HEK293 (cell line): ENCODE measurements at regions not wholly inside any gene's neighbourhood (a gene's known extent, or its start where the extent isn't known, plus 50 kb on each side); places are given as distances from the start of the nearest gene placed in this dataset.
A peak's percentile ranks its signal among the peaks of the same experiment; 100 is the strongest.
"Not testable (repeated sequence)": the region's sequence is repeated elsewhere in the genome, so short reads cannot be mapped to it uniquely, and the experiment has no call there.

ENCODE experiments used
- CTCF ChIA-PET: fragments of 350-600 bp; formaldehyde crosslinking; extraction: SDS; loops from one replicate; lab custom pipeline; 2021; ENCODE audit warnings: antibody characterized with exemption; lab: Yijun Ruan, JAX
- POLR2A ChIA-PET: fragments of 300-600 bp; formaldehyde crosslinking; extraction: SDS; loops from one replicate; lab custom pipeline; 2020; ENCODE audit warnings: antibody characterized with exemption, inconsistent platforms; lab: Yijun Ruan, JAX
- H3K27ac ChIP-seq: fragments of 200-500 bp; sonication (Bioruptor generic); 2 replicates; pipeline ENCODE4 v1.5.1; 2014; ENCODE audit warnings: low read depth, low read length, control low read depth, inconsistent platforms; ENCODE audit errors: extremely low read depth
- H3K36me3 ChIP-seq, 2 experiments: fragments of 200-500 bp in 1 of 2; sonication (Bioruptor generic) in 1 of 2; 1 replicate in 1 of 2; 2 replicates in 1 of 2; pipeline ENCODE4 v1.5.1; 2014 to 2017; ENCODE audit warnings: inconsistent platforms in 2 of 2, low read length in 2 of 2; ENCODE audit not compliant: control insufficient read depth in 2 of 2, insufficient read depth in 1 of 2
- H3K4me1 ChIP-seq: fragments of 200-500 bp; sonication (Bioruptor generic); 2 replicates; pipeline ENCODE4 v1.5.1; 2014; ENCODE audit warnings: mild to moderate bottlenecking, low read length, inconsistent platforms; ENCODE audit not compliant: control insufficient read depth, insufficient read depth
- H3K4me3 ChIP-seq: 2 replicates; pipeline ENCODE4 v1.5.1; 2011; ENCODE audit warnings: low read depth, mild to moderate bottlenecking, control low read depth, low read length, moderate library complexity
- H3K9me3 ChIP-seq: fragments of 200-500 bp; sonication (Bioruptor generic); 2 replicates; pipeline ENCODE4 v1.5.1; 2014; ENCODE audit warnings: low read depth, low read length, inconsistent platforms; ENCODE audit not compliant: control insufficient read depth, insufficient read depth
- HOXA7 ChIP-seq: sonication (generic); formaldehyde crosslinking; IDR thresholded peaks from 2 replicates; pipeline ENCODE4 v1.8.1; 2022; ENCODE audit warnings: missing genetic modification reagents, borderline replicate concordance
- SETDB1 ChIP-seq: IDR thresholded peaks from one replicate; pipeline ENCODE4 v1.6.1; 2017; ENCODE audit warnings: mild to moderate bottlenecking, low read length, moderate library complexity, mixed read lengths; ENCODE audit not compliant: insufficient read length
- SP7 ChIP-seq: fragments of 450-650 bp; formaldehyde crosslinking; IDR thresholded peaks from 2 replicates; pipeline ENCODE4 v1.5.1; 2016; ENCODE audit warnings: missing biosample characterization, missing genetic modification characterization
- TRIM28 ChIP-seq: IDR thresholded peaks from 2 replicates; pipeline ENCODE4 v1.6.1; 2011; ENCODE audit warnings: low read length, control low read depth, borderline replicate concordance
- ZBTB17 ChIP-seq: fragments of 450-650 bp; formaldehyde crosslinking; IDR thresholded peaks from 2 replicates; pipeline ENCODE4 v1.5.1; 2016; ENCODE audit warnings: missing biosample characterization, missing genetic modification characterization
- ZBTB20 ChIP-seq: fragments of 450-650 bp; formaldehyde crosslinking; IDR thresholded peaks from 2 replicates; pipeline ENCODE4 v1.5.1; 2016; ENCODE audit warnings: missing biosample characterization, missing genetic modification characterization
- ZFHX2 ChIP-seq: fragments of 450-650 bp; formaldehyde crosslinking; conservative IDR thresholded peaks from 2 replicates; pipeline ENCODE4 v1.5.1; 2016; ENCODE audit warnings: missing biosample characterization, missing genetic modification characterization
- ZNF112 ChIP-seq: fragments of 450-650 bp; formaldehyde crosslinking; IDR thresholded peaks from 2 replicates; pipeline ENCODE4 v1.5.0; 2017; ENCODE audit warnings: missing biosample characterization, missing genetic modification characterization
- ZNF266 ChIP-seq: fragments of 450-650 bp; formaldehyde crosslinking; IDR thresholded peaks from 2 replicates; pipeline ENCODE4 v1.5.1; 2016; ENCODE audit warnings: missing biosample characterization, missing genetic modification characterization, low read depth
- ZNF274 ChIP-seq, 2 experiments: fragments of 200-500 bp in 1 of 2; fragments of 450-650 bp in 1 of 2; sonication (Bioruptor generic) in 1 of 2; formaldehyde crosslinking in 1 of 2; IDR thresholded peaks; 2 replicates each; pipeline versions ENCODE4 v1.5.1 to v1.6.1; 2014 to 2016; ENCODE audit warnings: borderline replicate concordance in 1 of 2, inconsistent platforms in 1 of 2, low read length in 1 of 2, missing biosample characterization in 1 of 2, missing genetic modification characterization in 1 of 2
- ZNF292 ChIP-seq: fragments of 450-650 bp; formaldehyde crosslinking; IDR thresholded peaks from 2 replicates; pipeline ENCODE4 v1.5.1; 2016; ENCODE audit warnings: low read depth, missing biosample characterization, missing genetic modification characterization, borderline replicate concordance
- ZNF341 ChIP-seq: fragments of 450-650 bp; formaldehyde crosslinking; IDR thresholded peaks from 2 replicates; pipeline ENCODE4; 2016; ENCODE audit warnings: low read depth, missing biosample characterization, missing genetic modification characterization
- ZNF394 ChIP-seq: fragments of 450-650 bp; formaldehyde crosslinking; IDR thresholded peaks from 2 replicates; pipeline ENCODE4 v1.5.1; 2016; ENCODE audit warnings: missing biosample characterization, missing genetic modification characterization, mild to moderate bottlenecking, moderate library complexity, borderline replicate concordance
- ZNF544 ChIP-seq: fragments of 450-650 bp; formaldehyde crosslinking; IDR thresholded peaks from 2 replicates; pipeline ENCODE4 v1.5.0; 2017; ENCODE audit warnings: missing biosample characterization, missing genetic modification characterization
- ZNF571 ChIP-seq: fragments of 450-650 bp; formaldehyde crosslinking; IDR thresholded peaks from 2 replicates; pipeline ENCODE4 v1.5.0; 2017; ENCODE audit warnings: missing biosample characterization, missing genetic modification characterization
- ZNF670 ChIP-seq: fragments of 450-650 bp; formaldehyde crosslinking; IDR thresholded peaks from 2 replicates; pipeline ENCODE4 v1.5.1; 2016; ENCODE audit warnings: missing biosample characterization, missing genetic modification characterization, low read depth
- ZNF777 ChIP-seq: fragments of 450-650 bp; formaldehyde crosslinking; IDR thresholded peaks from 2 replicates; pipeline ENCODE4 v1.5.1; 2017; ENCODE audit warnings: missing biosample characterization, missing genetic modification characterization, borderline replicate concordance
- ZSCAN16 ChIP-seq: fragments of 450-650 bp; formaldehyde crosslinking; IDR thresholded peaks from 2 replicates; pipeline ENCODE4 v1.5.1; 2016; ENCODE audit warnings: missing biosample characterization, missing genetic modification characterization

- no peak for TF ChIP-seq ZSCAN16 (tag by site-specific recombination)
- TF ChIP-seq ZBTB17, result no peak
- TF ChIP-seq ZFHX2 (tag by site-specific recombination), result no peak
- no peak for TF ChIP-seq SP7
- no peak for TF ChIP-seq ZNF274 (IDR thresholded peaks at IDR 0.05; ENCODE audit: low read length)
- TF ChIP-seq ZNF274 (tag by site-specific recombination; IDR thresholded peaks at IDR 0.05; ENCODE audit: borderline replicate concordance), result no peak
- H3K4me1 ChIP-seq, result no peaks in the 10 kb centered on the region
- H3K9me3 ChIP-seq, result no peaks in the 10 kb centered on the region
- no peak overlapping the region for H3K4me3 ChIP-seq
- ChIA-PET CTCF (no interaction called here), POLR2A (no interaction called here)
- no peak overlapping the region for H3K27ac ChIP-seq
- no peaks in the 10 kb centered on the region for H3K36me3 ChIP-seq
These were observed 1082.1 kb downstream of the ZPLD1 start for GRCh38 chr3:103516950-103517349.

GRCh38 chr3:103531327-103531726 lies 1096.5 kb downstream of the ZPLD1 start:
- POLR2A ChIA-PET, H3K4me3 ChIP-seq, H3K4me1 ChIP-seq, H3K27ac ChIP-seq, H3K9me3 ChIP-seq, H3K36me3 ChIP-seq, CTCF ChIA-PET: not testable (repeated sequence)

- Histone ChIP-seq H3K36me3 (no peaks in the 10 kb centered on the region), H3K27ac (no peak overlapping the region), H3K4me1 (no peaks in the 10 kb centered on the region), H3K9me3 (no peaks in the 10 kb centered on the region), H3K4me3 (no peak overlapping the region)
- ChIA-PET POLR2A (no interaction called here), CTCF (no interaction called here)
- TF ChIP-seq ZNF394 (tag by site-specific recombination) (no peak), ZNF266 (tag by site-specific recombination) (no peak), ZNF292 (tag by site-specific recombination) (no peak), ZBTB20 (tag by site-specific recombination) (no peak), ZNF777 (tag by site-specific recombination) (no peak)
These were observed 1098.2 kb downstream of the ZPLD1 start for GRCh38 chr3:103532986-103533385.

- H3K9me3 ChIP-seq, result no peaks in the 10 kb centered on the region
- 0 out of 2 replicates have a peak, but pooled peaks have one; percentile 39 for TF ChIP-seq TRIM28
- no peak for TF ChIP-seq ZNF341 (tag by site-specific recombination)
- TF ChIP-seq, all 188 proteins: peak for 1
- ChIA-PET CTCF (no interaction called here), POLR2A (no interaction called here)
- Histone ChIP-seq H3K36me3 (no peaks in the 10 kb centered on the region), H3K4me1 (no peaks in the 10 kb centered on the region), H3K4me3 (no peak overlapping the region), H3K27ac (no peak overlapping the region)
These were observed 1119.6 kb downstream of the ZPLD1 start for GRCh38 chr3:103554451-103554850.

GRCh38 chr3:103564116-103564515 lies 1129.3 kb downstream of the ZPLD1 start:
- H3K4me3 ChIP-seq, H3K27ac ChIP-seq, H3K36me3 ChIP-seq, POLR2A ChIA-PET, CTCF ChIA-PET, H3K4me1 ChIP-seq, H3K9me3 ChIP-seq: not testable (repeated sequence)
- peak; percentile 73 for TF ChIP-seq SETDB1

- Histone ChIP-seq H3K4me3 (no peak overlapping the region), H3K27ac (no peak overlapping the region), H3K4me1 (no peaks in the 10 kb centered on the region), H3K36me3 (no peaks in the 10 kb centered on the region), H3K9me3 (no peaks in the 10 kb centered on the region)
- no peak for TF ChIP-seq ZNF112 (tag by site-specific recombination)
- TF ChIP-seq HOXA7 (CRISPR knock-in tag), result no peak
- TF ChIP-seq ZNF571 (tag by site-specific recombination), result no peak
- TF ChIP-seq ZNF544 (tag by site-specific recombination), result no peak
- no peak for TF ChIP-seq ZNF670 (tag by site-specific recombination)
- CTCF ChIA-PET, result no interaction called here
- POLR2A ChIA-PET, result no interaction called here
These were observed 1151.0 kb downstream of the ZPLD1 start for GRCh38 chr3:103585809-103586208.
